GM12864 (cell line): ENCODE measurements at regions not wholly inside any gene's neighbourhood (a gene's known extent, or its start where the extent isn't known, plus 50 kb on each side); places are given as distances from the start of the nearest gene placed in this dataset.

Experiments used
- DNase-seq: peaks from one replicate; pipeline ENCODE4 v3.0.0-alpha.2; 2011; ENCODE audit warnings: low read depth
- H3K4me3 ChIP-seq: 2 replicates; pipeline ENCODE4 v1.5.1; 2011; ENCODE audit warnings: mild to moderate bottlenecking, low read depth, low read length, control low read depth
- CTCF ChIP-seq: IDR thresholded peaks from 2 replicates; pipeline ENCODE4 v1.5.1; 2011; ENCODE audit warnings: low read depth, mild to moderate bottlenecking, moderate library complexity, low read length, control low read depth, inconsistent platforms; ENCODE audit errors: missing control alignments

GRCh38 chr12:91326058-91327027 lies 143.7 kb upstream of the DCN start:
- H3K4me3 ChIP-seq = no peak overlapping the region
- TF ChIP-seq CTCF = peak; percentile 63
- DNase-seq = peak; percentile 8

- no peak for TF ChIP-seq CTCF
- H3K4me3 ChIP-seq = no peak overlapping the region
- DNase-seq = no peak
These were observed 138.4 kb upstream of the DCN start for GRCh38 chr12:91320999-91321398.

- DNase-seq = no peak
- TF ChIP-seq CTCF = no peak
These were observed 136.6 kb upstream of the DCN start for GRCh38 chr12:91319071-91319760.

GRCh38 chr12:91317306-91317705 lies 134.7 kb upstream of the DCN start:
- no peak for TF ChIP-seq CTCF
- no peak overlapping the region for H3K4me3 ChIP-seq
- DNase-seq = no peak

More at GRCh38 chr12:91319071-91319760, 136.6 kb upstream of the DCN start:
- no peak overlapping the region for H3K4me3 ChIP-seq

GRCh38 chr12:91316907-91317269 lies 134.3 kb upstream of the DCN start:
- H3K4me3 ChIP-seq = no peak overlapping the region
- DNase-seq = no peak
- TF ChIP-seq CTCF = no peak

- no peak for DNase-seq
- H3K4me3 ChIP-seq = no peak overlapping the region
- no peak for TF ChIP-seq CTCF
These were observed 133.7 kb upstream of the DCN start for GRCh38 chr12:91316161-91316906.
